ENCODE measurements at regions not wholly inside any gene's neighbourhood (a gene's known extent, or its start where the extent isn't known, plus 50 kb on each side); places are given as distances from the start of the nearest gene placed in this dataset.

GRCh38 chr6:150745896-150746295, 119.6 kb upstream of the MTHFD1L start:
- 84% methylated on average over 7 of the region's 7 CpGs for WGBS
- H3K9me3 ChIP-seq: no peaks in the 10 kb centered on the region

GRCh38 chr6:150747155-150747554, 118.3 kb upstream of the MTHFD1L start:
- Histone ChIP-seq H3K36me3 (no peaks in the 10 kb centered on the region), H3K4me1 (peaks cover under 1% of the 10 kb centered on the region), H3K9me3 (no peaks in the 10 kb centered on the region), H3K27ac (no peak overlapping the region), H3K27me3 (no peaks in the 10 kb centered on the region), H3K4me3 (no peak overlapping the region)
- 66% methylated on average over 4 of the region's 4 CpGs for WGBS
- no peak for DNase-seq (ENCODE audit: low spot score in 2 of 2)
- no peak for TF ChIP-seq EP300 (IDR thresholded peaks at IDR 0.05)
- no peak for TF ChIP-seq POLR2AphosphoS5 (IDR thresholded peaks at IDR 0.05)
- no peak for TF ChIP-seq CTCF (IDR thresholded peaks at IDR 0.05)
- no peak for TF ChIP-seq POLR2A (IDR thresholded peaks at IDR 0.05)

More at GRCh38 chr6:150745896-150746295, 119.6 kb upstream of the MTHFD1L start:
- H3K27ac ChIP-seq: no peak overlapping the region
- no peaks in the 10 kb centered on the region for H3K36me3 ChIP-seq
- no peak overlapping the region for H3K4me3 ChIP-seq
- H3K4me1 ChIP-seq: no peaks in the 10 kb centered on the region
- no peaks in the 10 kb centered on the region for H3K27me3 ChIP-seq
- TF ChIP-seq EP300 (IDR thresholded peaks at IDR 0.05) (no peak), POLR2A (IDR thresholded peaks at IDR 0.05) (no peak), CTCF (IDR thresholded peaks at IDR 0.05) (no peak)
- DNase-seq (ENCODE audit: low spot score in 2 of 2): no peak

GRCh38 chr6:150749091-150749670, 116.3 kb upstream of the MTHFD1L start:
- Histone ChIP-seq H3K4me1 (peaks cover 12% of the 10 kb centered on the region), H3K27ac (no peak overlapping the region), H3K4me3 (no peak overlapping the region), H3K27me3 (no peaks in the 10 kb centered on the region), H3K36me3 (no peaks in the 10 kb centered on the region), H3K9me3 (no peaks in the 10 kb centered on the region)
- TF ChIP-seq EP300 (IDR thresholded peaks at IDR 0.05) (no peak), CTCF (IDR thresholded peaks at IDR 0.05) (no peak), POLR2AphosphoS5 (IDR thresholded peaks at IDR 0.05) (no peak), POLR2A (IDR thresholded peaks at IDR 0.05) (no peak)
- 70% methylated on average over 8 of the region's 8 CpGs for WGBS
- DNase-seq (ENCODE audit: low spot score in 2 of 2): no peak

GRCh38 chr6:150751296-150751695, 114.2 kb upstream of the MTHFD1L start:
- DNase-seq (ENCODE audit: low spot score in 2 of 2): no peak
- no peak overlapping the region for H3K27ac ChIP-seq
- H3K36me3 ChIP-seq: no peaks in the 10 kb centered on the region
- TF ChIP-seq POLR2AphosphoS5 (IDR thresholded peaks at IDR 0.05) (no peak), EP300 (IDR thresholded peaks at IDR 0.05) (no peak), POLR2A (IDR thresholded peaks at IDR 0.05) (no peak), CTCF (IDR thresholded peaks at IDR 0.05) (no peak)
- no peak overlapping the region for H3K4me3 ChIP-seq
- whole genome bisulfite sequencing: 77% methylated on average over 3 of the region's 3 CpGs
- no peaks in the 10 kb centered on the region for H3K9me3 ChIP-seq
- peaks cover 12% of the 10 kb centered on the region for H3K4me1 ChIP-seq
- no peaks in the 10 kb centered on the region for H3K27me3 ChIP-seq

- no peak for TF ChIP-seq POLR2A (IDR thresholded peaks at IDR 0.05)
- no peak for TF ChIP-seq POLR2AphosphoS5 (IDR thresholded peaks at IDR 0.05)
- no peak for TF ChIP-seq CTCF (IDR thresholded peaks at IDR 0.05)
- WGBS: 49% methylated on average over 2 of the region's 2 CpGs
These were observed 113.1 kb upstream of the MTHFD1L start for GRCh38 chr6:150752409-150752808.

More at GRCh38 chr6:150752409-150752808, 113.1 kb upstream of the MTHFD1L start:
- Histone ChIP-seq H3K4me1 (peaks cover 12% of the 10 kb centered on the region), H3K36me3 (no peaks in the 10 kb centered on the region), H3K27me3 (no peaks in the 10 kb centered on the region), H3K9me3 (no peaks in the 10 kb centered on the region), H3K4me3 (no peak overlapping the region), H3K27ac (no peak overlapping the region)
- no peak for DNase-seq (ENCODE audit: low spot score in 2 of 2)
